HG03280 (cell line): ENCODE measurements at regions not wholly inside any gene's neighbourhood (a gene's known extent, or its start where the extent isn't known, plus 50 kb on each side); places are given as distances from the start of the nearest gene placed in this dataset.
"Not testable (repeated sequence)": the region's sequence is repeated elsewhere in the genome, so short reads cannot be mapped to it uniquely, and the experiment has no call there.

Experiments used
- ATAC-seq: cut with Tn5 transposase; IDR thresholded peaks from one replicate; pipeline ENCODE4 v1.9.1; 2021; ENCODE audit warnings: mild to moderate bottlenecking, moderate library complexity; ENCODE audit not compliant: unreplicated experiment

GRCh38 chr18:73150199-73150598 is 282.4 kb upstream of the NETO1 start:
- no peak for ATAC-seq

GRCh38 chr18:73147590-73147989 is 279.8 kb upstream of the NETO1 start:
- ATAC-seq, result no peak

- no peak for ATAC-seq
Observed at GRCh38 chr18:73144030-73144429, 276.2 kb upstream of the NETO1 start.

- ATAC-seq, result no peak
Observed at GRCh38 chr18:73136134-73136533, 268.3 kb upstream of the NETO1 start.

- ATAC-seq, result no peak
Observed at GRCh38 chr18:73124175-73124574, 256.4 kb upstream of the NETO1 start.

GRCh38 chr18:73121207-73121606 is 253.4 kb upstream of the NETO1 start:
- ATAC-seq, result no peak

- no peak for ATAC-seq
Observed at GRCh38 chr18:73120626-73121025, 252.8 kb upstream of the NETO1 start.

- no peak for ATAC-seq
Observed at GRCh38 chr18:73119574-73119973, 251.8 kb upstream of the NETO1 start.

GRCh38 chr18:73118121-73118816 is 250.5 kb upstream of the NETO1 start:
- ATAC-seq, result no peak

- no peak for ATAC-seq
Observed at GRCh38 chr18:73110307-73110706, 242.5 kb upstream of the NETO1 start.

- no peak for ATAC-seq
Observed at GRCh38 chr18:73101977-73102376, 234.2 kb upstream of the NETO1 start.

- not testable (repeated sequence) for ATAC-seq
Observed at GRCh38 chr18:73101491-73101890, 233.7 kb upstream of the NETO1 start.

GRCh38 chr18:73099759-73100158 is 232.0 kb upstream of the NETO1 start:
- no peak for ATAC-seq

GRCh38 chr18:73093687-73094250 is 226.0 kb upstream of the NETO1 start:
- ATAC-seq, result no peak

GRCh38 chr18:73088445-73088844 is 220.7 kb upstream of the NETO1 start:
- no peak for ATAC-seq

GRCh38 chr18:73087282-73087977 is 219.6 kb upstream of the NETO1 start:
- no peak for ATAC-seq

- ATAC-seq, result no peak
Observed at GRCh38 chr18:73079920-73080319, 212.1 kb upstream of the NETO1 start.

- ATAC-seq, result no peak
Observed at GRCh38 chr18:73060666-73061288, 193.0 kb upstream of the NETO1 start.

- no peak for ATAC-seq
Observed at GRCh38 chr18:73059280-73059679, 191.5 kb upstream of the NETO1 start.

- no peak for ATAC-seq
Observed at GRCh38 chr18:73047688-73048087, 179.9 kb upstream of the NETO1 start.

- no peak for ATAC-seq
Observed at GRCh38 chr18:73045037-73045436, 177.2 kb upstream of the NETO1 start.

- no peak for ATAC-seq
Observed at GRCh38 chr18:73043611-73044010, 175.8 kb upstream of the NETO1 start.
